Stimulated activated naive B cell treated with anti-CD40 and anti-IgM and Interleukin-4, amounts not matched to agents 10 μg/mL and 1 μg/mL and 100 μg/mL, for 72 hours (primary cell): ENCODE measurements at regions not wholly inside any gene's neighbourhood (a gene's known extent, or its start where the extent isn't known, plus 50 kb on each side); places are given as distances from the start of the nearest gene placed in this dataset.

Experiments used
- ATAC-seq, 2 donors: fragments of 150-1000 bp; cut with Tn5 transposase; replicated peaks; 2 replicates each; pipeline ENCODE4 v1.10.0; 2021; ENCODE audit warnings: moderate library complexity in 1 of 2
- DNase-seq: peaks from one replicate; pipeline ENCODE4 v3.0.0; 2021
- H3K27ac Mint-ChIP-seq: one replicate; pipeline ENCODE4 v1.8.0; 2022; ENCODE audit warnings: mild to moderate bottlenecking, mixed read lengths
- H3K27me3 Mint-ChIP-seq, 2 donors: one replicate each; pipeline ENCODE4 v1.8.0; 2022; ENCODE audit warnings: mixed read lengths in 2 of 2
- H3K36me3 Mint-ChIP-seq, 2 donors: one replicate each; pipeline ENCODE4 v1.8.0; 2022; ENCODE audit warnings: mixed read lengths in 2 of 2, mild to moderate bottlenecking in 1 of 2
- H3K4me1 Mint-ChIP-seq, 2 donors: one replicate each; pipeline ENCODE4 v1.8.0; 2022; ENCODE audit warnings: mixed read lengths in 2 of 2, mild to moderate bottlenecking in 1 of 2
- H3K4me3 Mint-ChIP-seq, 2 donors: one replicate each; pipeline ENCODE4 v1.8.0; 2022; ENCODE audit warnings: mild to moderate bottlenecking in 2 of 2, mixed read lengths in 2 of 2, moderate library complexity in 1 of 2
- H3K9me3 Mint-ChIP-seq, 2 donors: one replicate each; pipeline ENCODE4 v1.8.0; 2022; ENCODE audit warnings: mixed read lengths in 2 of 2, mild to moderate bottlenecking in 1 of 2

GRCh38 chr12:127886827-127887226 is 380.1 kb upstream of the TMEM132C start:
- Mint-ChIP-seq H3K9me3 (peaks cover 5% of the 10 kb centered on the region in 2 donors), H3K4me3 (no peak overlapping the region), H3K27me3 (no peaks in the 10 kb centered on the region), H3K4me1 (no peaks in the 10 kb centered on the region), H3K27ac (no peak overlapping the region), H3K36me3 (no peaks in the 10 kb centered on the region)
- DNase-seq (no peak), ATAC-seq (no peak)

- Mint-ChIP-seq H3K27me3 (no peaks in the 10 kb centered on the region), H3K36me3 (no peaks in the 10 kb centered on the region), H3K4me3 (no peak overlapping the region), H3K4me1 (no peaks in the 10 kb centered on the region), H3K27ac (no peak overlapping the region), H3K9me3 (peaks cover 2 to 3% of the 10 kb centered on the region in 2 donors)
- no peak for ATAC-seq
- no peak for DNase-seq
Observed at GRCh38 chr12:127888943-127889719, 377.8 kb upstream of the TMEM132C start.

GRCh38 chr12:127893895-127894609 is 372.9 kb upstream of the TMEM132C start:
- DNase-seq (no peak), ATAC-seq (no peak)
- no peaks in the 10 kb centered on the region for H3K36me3 Mint-ChIP-seq
- no peaks in the 10 kb centered on the region for H3K4me1 Mint-ChIP-seq
- H3K27ac Mint-ChIP-seq: no peak overlapping the region
- no peak overlapping the region for H3K4me3 Mint-ChIP-seq
- no peaks in the 10 kb centered on the region for H3K9me3 Mint-ChIP-seq
- no peaks in the 10 kb centered on the region for H3K27me3 Mint-ChIP-seq

DNA sequence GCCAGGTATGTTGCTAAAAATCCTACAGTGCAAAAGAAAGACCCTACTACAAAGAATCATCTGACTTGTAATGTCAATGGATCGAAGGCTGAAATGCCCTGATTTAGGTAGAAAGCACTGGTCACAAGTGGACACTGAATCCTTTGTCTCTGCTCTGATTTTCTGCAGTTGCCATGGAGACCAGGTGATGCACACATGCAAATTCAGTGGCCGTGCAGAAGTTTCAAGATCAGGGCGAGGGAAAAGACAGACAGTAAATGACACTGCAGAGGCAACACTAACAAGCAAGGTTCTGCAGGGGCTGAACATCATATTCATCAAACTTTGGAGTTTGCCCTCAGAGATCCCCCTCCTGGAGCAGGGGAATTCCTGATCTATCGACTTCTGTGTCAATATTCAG is 370.3 kb upstream of the TMEM132C start:
- Mint-ChIP-seq H3K36me3 (no peaks in the 10 kb centered on the region), H3K4me3 (no peak overlapping the region), H3K4me1 (no peaks in the 10 kb centered on the region), H3K27me3 (no peaks in the 10 kb centered on the region), H3K27ac (no peak overlapping the region), H3K9me3 (no peaks in the 10 kb centered on the region)
- no peak for ATAC-seq
- DNase-seq: no peak

DNA sequence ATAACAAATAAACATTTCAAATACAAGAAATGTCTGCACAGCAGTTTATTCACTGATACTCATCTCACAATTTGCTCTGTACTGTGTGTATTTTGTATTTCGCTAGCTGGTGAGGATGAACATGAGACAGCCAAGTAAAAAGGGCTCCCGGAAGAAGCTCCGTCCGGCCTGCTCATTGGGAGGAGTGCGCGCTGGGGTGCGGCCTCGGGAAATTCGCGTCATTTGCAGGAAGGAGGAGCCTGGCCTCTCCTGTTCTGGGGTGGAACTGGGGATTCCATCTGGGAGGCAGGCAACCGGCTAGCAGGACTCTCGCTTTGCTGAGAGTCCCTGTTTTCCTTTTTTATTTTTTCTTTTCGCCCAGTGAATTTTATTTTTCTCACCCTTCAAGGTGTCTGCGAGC is 368.4 kb upstream of the TMEM132C start:
- Mint-ChIP-seq H3K4me3 (no peak overlapping the region), H3K36me3 (no peaks in the 10 kb centered on the region), H3K9me3 (no peaks in the 10 kb centered on the region), H3K4me1 (no peaks in the 10 kb centered on the region), H3K27me3 (no peaks in the 10 kb centered on the region), H3K27ac (no peak overlapping the region)
- ATAC-seq: no peak
- no peak for DNase-seq

- DNase-seq (no peak), ATAC-seq (no peak)
- Mint-ChIP-seq H3K36me3 (no peaks in the 10 kb centered on the region), H3K27me3 (no peaks in the 10 kb centered on the region), H3K27ac (no peak overlapping the region), H3K4me3 (no peak overlapping the region), H3K4me1 (no peaks in the 10 kb centered on the region), H3K9me3 (peaks cover 2 to 5% of the 10 kb centered on the region in 2 donors)
Observed at GRCh38 chr12:127899971-127900370, 367.0 kb upstream of the TMEM132C start.

DNA sequence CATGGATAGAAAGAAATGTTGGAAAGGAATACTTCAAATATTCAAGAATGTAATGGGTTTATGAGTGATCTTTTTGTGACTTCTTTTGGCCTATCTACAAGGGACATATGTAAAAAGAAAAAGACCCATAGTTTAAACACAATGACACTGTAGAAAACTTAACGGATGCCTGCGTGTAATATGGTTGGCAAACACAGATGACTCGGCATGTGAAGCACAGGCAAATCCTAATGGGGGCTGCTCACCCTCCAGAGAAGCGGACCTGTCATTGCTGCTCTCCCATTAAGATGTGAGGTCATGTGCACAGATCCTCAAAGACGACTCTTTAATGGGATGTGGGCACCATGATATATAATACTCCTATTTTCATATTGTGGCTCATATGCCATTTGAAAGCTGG is 366.6 kb upstream of the TMEM132C start:
- Mint-ChIP-seq H3K4me1 (no peaks in the 10 kb centered on the region), H3K9me3 (peaks cover 3 to 8% of the 10 kb centered on the region in 2 donors), H3K27me3 (no peaks in the 10 kb centered on the region), H3K4me3 (no peak overlapping the region), H3K27ac (no peak overlapping the region), H3K36me3 (no peaks in the 10 kb centered on the region)
- DNase-seq (no peak), ATAC-seq (no peak)

DNA sequence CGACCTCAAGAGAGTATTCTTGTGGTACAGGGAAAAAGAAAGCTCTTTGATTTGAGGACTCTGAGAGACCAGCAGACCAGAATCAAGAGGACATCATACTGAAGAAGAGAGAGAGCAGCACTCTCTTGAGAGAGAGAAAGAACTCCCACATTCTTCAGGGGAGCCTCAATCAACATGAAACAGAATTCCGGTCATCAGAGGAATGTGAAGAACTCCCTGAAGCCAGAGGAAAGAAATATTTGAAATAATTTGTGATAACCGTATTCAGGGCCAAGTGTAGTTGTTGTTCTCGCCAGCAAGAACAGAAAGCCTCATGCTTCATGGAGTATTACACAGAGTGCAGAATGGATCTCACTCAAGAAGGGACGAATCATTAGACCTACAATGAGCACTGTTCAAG is 363.8 kb upstream of the TMEM132C start:
- H3K27ac Mint-ChIP-seq: no peak overlapping the region
- H3K27me3 Mint-ChIP-seq: no peaks in the 10 kb centered on the region
- no peaks in the 10 kb centered on the region for H3K36me3 Mint-ChIP-seq
- ATAC-seq (no peak), DNase-seq (no peak)
- no peaks in the 10 kb centered on the region for H3K4me1 Mint-ChIP-seq
- peaks cover 5 to 11% of the 10 kb centered on the region in 2 donors for H3K9me3 Mint-ChIP-seq
- no peak overlapping the region for H3K4me3 Mint-ChIP-seq

DNA sequence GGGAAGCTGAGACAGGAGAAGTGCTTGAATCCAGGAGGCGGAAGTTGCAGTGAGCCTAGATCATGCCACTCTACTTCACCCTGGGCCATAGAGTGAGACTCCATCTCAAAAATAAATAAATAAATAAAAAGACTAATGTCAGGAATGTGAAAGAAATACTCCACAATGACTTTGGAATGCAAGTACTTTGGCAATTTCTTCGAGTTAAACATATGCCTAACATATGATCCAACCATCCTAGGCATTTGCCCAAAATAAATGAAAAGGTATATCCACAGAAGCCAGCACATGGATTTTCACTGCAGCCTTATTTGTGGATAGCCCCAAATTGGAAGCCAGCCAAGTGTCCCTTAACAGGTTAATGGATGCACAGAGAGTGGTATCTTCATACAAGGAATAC is 357.9 kb upstream of the TMEM132C start:
- H3K36me3 Mint-ChIP-seq: no peaks in the 10 kb centered on the region
- H3K27ac Mint-ChIP-seq: no peak overlapping the region
- ATAC-seq (no peak), DNase-seq (no peak)
- H3K27me3 Mint-ChIP-seq: no peaks in the 10 kb centered on the region
- H3K9me3 Mint-ChIP-seq: peaks cover 5 to 11% of the 10 kb centered on the region in 2 donors
- H3K4me3 Mint-ChIP-seq: no peak overlapping the region
- H3K4me1 Mint-ChIP-seq: no peaks in the 10 kb centered on the region

DNA sequence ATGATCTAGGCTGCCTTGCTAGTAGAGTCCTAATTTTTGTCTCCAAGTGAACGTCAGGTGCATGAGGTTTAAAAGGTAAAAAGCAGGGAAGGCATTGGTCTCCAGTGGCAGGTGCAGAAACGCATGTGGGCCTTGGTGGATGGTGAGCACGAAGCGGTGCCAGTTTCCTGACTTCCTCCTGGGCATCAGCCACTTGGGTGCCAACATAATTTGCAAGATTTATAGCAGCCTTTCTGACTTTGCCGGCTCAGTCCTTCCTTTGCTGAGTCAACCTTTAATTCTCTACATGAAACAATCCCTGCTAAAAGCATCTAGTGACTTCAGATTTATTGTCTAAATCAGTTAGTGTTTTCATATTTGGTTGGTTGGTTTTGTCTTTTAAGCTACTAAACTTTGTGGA is 355.7 kb upstream of the TMEM132C start:
- DNase-seq (no peak), ATAC-seq (no peak)
- no peak overlapping the region for H3K27ac Mint-ChIP-seq
- no peak overlapping the region for H3K4me3 Mint-ChIP-seq
- no peaks in the 10 kb centered on the region for H3K27me3 Mint-ChIP-seq
- no peaks in the 10 kb centered on the region for H3K36me3 Mint-ChIP-seq
- H3K4me1 Mint-ChIP-seq: no peaks in the 10 kb centered on the region
- no peaks in the 10 kb centered on the region for H3K9me3 Mint-ChIP-seq

DNA sequence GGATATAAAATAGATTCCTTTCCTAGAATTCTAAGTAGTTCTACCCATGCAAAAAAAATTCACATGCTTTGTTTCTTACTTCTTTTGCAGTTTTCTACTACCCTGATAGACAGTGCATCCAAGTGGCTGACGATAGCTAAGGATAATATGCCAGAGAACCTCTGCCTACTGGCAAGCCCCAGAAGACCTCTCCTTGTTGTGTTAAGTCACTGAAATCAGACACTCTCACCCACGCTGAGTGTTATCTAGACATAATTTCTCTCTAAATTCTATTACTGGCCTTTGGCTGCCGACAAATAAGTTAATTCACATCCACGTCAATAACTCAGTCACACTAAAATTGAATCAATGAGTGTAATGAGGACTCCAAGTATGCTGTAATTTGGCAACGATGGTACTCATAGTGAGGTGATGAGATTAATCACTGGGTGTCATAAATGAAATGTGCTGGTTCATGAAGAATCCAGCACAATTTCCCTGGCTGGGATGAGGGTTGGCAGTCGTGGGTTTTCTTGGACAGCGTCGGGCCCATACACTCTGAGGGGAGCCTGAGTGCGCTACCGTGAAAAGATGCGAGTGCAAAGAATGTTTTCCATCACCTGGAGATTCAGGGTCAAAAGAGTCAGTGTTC is 354.8 kb upstream of the TMEM132C start:
- H3K27me3 Mint-ChIP-seq: no peaks in the 10 kb centered on the region
- no peaks in the 10 kb centered on the region for H3K36me3 Mint-ChIP-seq
- no peaks in the 10 kb centered on the region for H3K9me3 Mint-ChIP-seq
- ATAC-seq: no peak
- no peak for DNase-seq
- H3K27ac Mint-ChIP-seq: no peak overlapping the region
- H3K4me3 Mint-ChIP-seq: no peak overlapping the region
- no peaks in the 10 kb centered on the region for H3K4me1 Mint-ChIP-seq

DNA sequence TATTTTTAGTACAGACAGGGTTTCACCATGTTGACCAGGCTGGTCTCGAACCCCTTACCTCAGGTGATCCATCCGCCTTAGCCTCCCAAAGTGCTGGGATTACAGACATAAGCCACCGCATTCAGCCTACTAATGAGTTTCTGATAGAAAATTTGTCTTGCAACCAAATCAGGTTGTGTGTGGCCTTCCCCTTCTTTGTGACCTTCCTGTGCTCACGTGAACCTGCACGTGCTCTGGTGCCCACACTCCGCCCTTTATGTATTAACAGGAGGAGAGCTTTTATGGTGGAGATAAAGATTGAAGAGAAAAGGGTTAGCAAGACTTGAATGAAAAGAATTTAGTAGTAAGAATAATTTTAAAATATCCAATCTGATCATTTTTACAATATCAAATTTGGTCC is 343.5 kb upstream of the TMEM132C start:
- H3K36me3 Mint-ChIP-seq: no peaks in the 10 kb centered on the region
- no peak overlapping the region for H3K27ac Mint-ChIP-seq
- no peaks in the 10 kb centered on the region for H3K4me1 Mint-ChIP-seq

GRCh38 chr12:127925971-127926370 is 341.0 kb upstream of the TMEM132C start:
- Mint-ChIP-seq H3K4me1 (no peaks in the 10 kb centered on the region), H3K4me3 (no peak overlapping the region), H3K27me3 (no peaks in the 10 kb centered on the region), H3K27ac (no peak overlapping the region), H3K36me3 (no peaks in the 10 kb centered on the region), H3K9me3 (peaks cover 0 to 4% of the 10 kb centered on the region in 2 donors)
- no peak for ATAC-seq
- DNase-seq: no peak

More for the DNA sequence above, 343.5 kb upstream of the TMEM132C start:
- DNase-seq (no peak), ATAC-seq (no peak)
- Mint-ChIP-seq H3K4me3 (no peak overlapping the region), H3K9me3 (no peaks in the 10 kb centered on the region), H3K27me3 (no peaks in the 10 kb centered on the region)

DNA sequence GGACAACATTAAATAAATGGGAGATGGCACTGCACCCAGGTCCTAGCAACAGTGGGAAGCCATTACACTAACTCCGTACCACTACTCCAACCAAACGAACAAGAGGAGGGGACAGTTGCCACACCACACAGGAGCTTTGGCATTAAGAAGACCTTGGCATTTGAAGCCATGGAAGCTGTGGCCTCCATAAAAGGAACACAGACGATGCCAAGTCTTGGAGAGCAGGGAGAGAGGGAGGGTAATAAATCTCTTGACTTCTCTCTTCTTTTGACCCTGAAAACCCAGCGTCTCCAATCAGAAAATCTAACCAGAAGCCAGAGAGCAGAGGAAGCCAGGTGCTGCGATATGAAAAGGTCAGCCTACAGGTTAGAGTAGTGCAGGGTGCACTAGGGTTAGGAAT is 338.8 kb upstream of the TMEM132C start:
- Mint-ChIP-seq H3K9me3 (peaks cover 0 to 4% of the 10 kb centered on the region in 2 donors), H3K36me3 (no peaks in the 10 kb centered on the region), H3K4me1 (no peaks in the 10 kb centered on the region), H3K27ac (no peak overlapping the region), H3K27me3 (no peaks in the 10 kb centered on the region), H3K4me3 (no peak overlapping the region)
- no peak for ATAC-seq
- no peak for DNase-seq
